ENCODE measurements at regions not wholly inside any gene's neighbourhood (a gene's known extent, or its start where the extent isn't known, plus 50 kb on each side); places are given as distances from the start of the nearest gene placed in this dataset.

- peaks cover 0 to 7% (median 2%) of the 10 kb centered on the region in 10 experiments; a peak in 3 of 20 replicates for H3K4me1 ChIP-seq
- H3K27ac ChIP-seq = no peak overlapping the region
- no peaks in the 10 kb centered on the region for H3K36me3 ChIP-seq
- no peak overlapping the region for H3K4me2 ChIP-seq
- H3K9ac ChIP-seq = no peak overlapping the region
- H3K4me3 ChIP-seq = no peak overlapping the region
- no peaks in the 10 kb centered on the region for H3K9me3 ChIP-seq (replicated peaks in 1 of 11)
- H3K27me3 ChIP-seq = no peaks in the 10 kb centered on the region
- H4K20me1 ChIP-seq = no peaks in the 10 kb centered on the region
- TF ChIP-seq Cebpa-rat (IDR thresholded peaks at IDR 0.05) = no peak
These were observed 101.6 kb downstream of the AXIN2 start for GRCh38 chr17:65459677-65460347.

GRCh38 chr17:65457635-65458257 lies 103.7 kb downstream of the AXIN2 start:
- Histone ChIP-seq H3K4me1 (peaks cover 0 to 7% (median 2%) of the 10 kb centered on the region in 10 experiments; a peak in 3 of 20 replicates), H3K27ac (no peak overlapping the region), H3K27me3 (no peaks in the 10 kb centered on the region), H3K36me3 (no peaks in the 10 kb centered on the region), H3K9me3 (replicated peaks in 1 of 11) (no peaks in the 10 kb centered on the region), H4K20me1 (no peaks in the 10 kb centered on the region), H3K4me3 (no peak overlapping the region), H3K9ac (no peak overlapping the region), H3K4me2 (no peak overlapping the region)
- TF ChIP-seq Cebpa-rat (IDR thresholded peaks at IDR 0.05) = no peak

- Histone ChIP-seq H3K4me1 (peaks cover 0 to 7% (median 2%) of the 10 kb centered on the region in 10 experiments; a peak in 3 of 20 replicates), H3K9ac (no peak overlapping the region)
- no peak for TF ChIP-seq Cebpa-rat (IDR thresholded peaks at IDR 0.05)
These were observed 104.3 kb downstream of the AXIN2 start for GRCh38 chr17:65457183-65457582.

GRCh38 chr17:65456368-65457151 lies 104.9 kb downstream of the AXIN2 start:
- Histone ChIP-seq H3K9ac (no peak overlapping the region), H3K27me3 (no peaks in the 10 kb centered on the region), H3K9me3 (replicated peaks in 1 of 11) (0 out of 22 replicates have a peak, but pooled peaks cover 0 to 2% (median 0%) of the 10 kb centered on the region in 11 experiments), H3K4me2 (no peak overlapping the region), H3K27ac (no peak overlapping the region), H4K20me1 (no peaks in the 10 kb centered on the region), H3K4me3 (no peak overlapping the region), H3K4me1 (peaks cover 0 to 7% (median 2%) of the 10 kb centered on the region in 10 experiments; a peak in 3 of 20 replicates), H3K36me3 (no peaks in the 10 kb centered on the region)
- no peak for TF ChIP-seq Cebpa-rat (IDR thresholded peaks at IDR 0.05)

More at GRCh38 chr17:65457183-65457582, 104.3 kb downstream of the AXIN2 start:
- H3K36me3 ChIP-seq = no peaks in the 10 kb centered on the region
- H3K27ac ChIP-seq = no peak overlapping the region
- no peak overlapping the region for H3K4me3 ChIP-seq
- no peaks in the 10 kb centered on the region for H4K20me1 ChIP-seq
- no peak overlapping the region for H3K4me2 ChIP-seq
- no peaks in the 10 kb centered on the region for H3K9me3 ChIP-seq (replicated peaks in 1 of 11)
- H3K27me3 ChIP-seq = no peaks in the 10 kb centered on the region

- H3K9ac ChIP-seq = no peak overlapping the region
- no peak for TF ChIP-seq Cebpa-rat (IDR thresholded peaks at IDR 0.05)
- no peaks in the 10 kb centered on the region for H3K27me3 ChIP-seq
- H3K4me1 ChIP-seq = peaks cover 0 to 6% (median under 1%) of the 10 kb centered on the region in 10 experiments; a peak in 3 of 20 replicates
- H3K36me3 ChIP-seq = no peaks in the 10 kb centered on the region
- no peak overlapping the region for H3K4me3 ChIP-seq
- H3K27ac ChIP-seq = no peak overlapping the region
- H3K4me2 ChIP-seq = no peak overlapping the region
- H4K20me1 ChIP-seq = no peaks in the 10 kb centered on the region
- H3K9me3 ChIP-seq (replicated peaks in 1 of 11) = 0 out of 22 replicates have a peak, but pooled peaks cover 0 to 7% (median 0%) of the 10 kb centered on the region in 11 experiments
These were observed 105.5 kb downstream of the AXIN2 start for GRCh38 chr17:65455972-65456343.

GRCh38 chr17:65455154-65455971 lies 106.1 kb downstream of the AXIN2 start:
- H3K9me3 ChIP-seq (replicated peaks in 1 of 11) = peaks cover 0 to 11% (median 0%) of the 10 kb centered on the region in 11 experiments; a peak in 2 of 22 replicates
- no peak overlapping the region for H3K9ac ChIP-seq
- H3K4me3 ChIP-seq = no peak overlapping the region
- no peak overlapping the region for H3K4me2 ChIP-seq
- no peaks in the 10 kb centered on the region for H3K36me3 ChIP-seq
- no peaks in the 10 kb centered on the region for H4K20me1 ChIP-seq
- H3K27me3 ChIP-seq = no peaks in the 10 kb centered on the region
- H3K27ac ChIP-seq = no peak overlapping the region
- TF ChIP-seq Cebpa-rat (IDR thresholded peaks at IDR 0.05) = no peak
- 0 out of 20 replicates have a peak, but pooled peaks cover 0 to 6% (median 0%) of the 10 kb centered on the region in 10 experiments for H3K4me1 ChIP-seq

- no peaks in the 10 kb centered on the region for H4K20me1 ChIP-seq
- H3K36me3 ChIP-seq = no peaks in the 10 kb centered on the region
- H3K27ac ChIP-seq = no peak overlapping the region
- peaks cover 0 to 21% (median 0%) of the 10 kb centered on the region in 11 experiments; a peak in 4 of 22 replicates for H3K9me3 ChIP-seq (replicated peaks in 1 of 11)
- H3K4me1 ChIP-seq = 0 out of 20 replicates have a peak, but pooled peaks cover 0 to 6% (median 0%) of the 10 kb centered on the region in 10 experiments
- no peak overlapping the region for H3K9ac ChIP-seq
- no peak overlapping the region for H3K4me3 ChIP-seq
- no peaks in the 10 kb centered on the region for H3K27me3 ChIP-seq
- no peak overlapping the region for H3K4me2 ChIP-seq
- no peak for TF ChIP-seq Cebpa-rat (IDR thresholded peaks at IDR 0.05)
These were observed 108.1 kb downstream of the AXIN2 start for GRCh38 chr17:65453204-65453931.

GRCh38 chr17:65449495-65449894 lies 112.0 kb downstream of the AXIN2 start:
- no peak overlapping the region for H3K4me3 ChIP-seq
- no peaks in the 10 kb centered on the region for H4K20me1 ChIP-seq
- no peaks in the 10 kb centered on the region for H3K4me1 ChIP-seq
- no peak overlapping the region for H3K4me2 ChIP-seq
- H3K27ac ChIP-seq = no peak overlapping the region
- no peak overlapping the region for H3K9ac ChIP-seq
- peaks cover 0 to 21% (median 0%) of the 10 kb centered on the region in 11 experiments; a peak in 4 of 22 replicates for H3K9me3 ChIP-seq (replicated peaks in 1 of 11)
- no peaks in the 10 kb centered on the region for H3K27me3 ChIP-seq
- H3K36me3 ChIP-seq = no peaks in the 10 kb centered on the region
- TF ChIP-seq Cebpa-rat (IDR thresholded peaks at IDR 0.05) = no peak
